Activated CD8-positive, alpha-beta T cell treated with anti-CD3 and anti-CD28 coated beads for 36 hours (primary cell): ENCODE measurements at regions not wholly inside any gene's neighbourhood (a gene's known extent, or its start where the extent isn't known, plus 50 kb on each side); places are given as distances from the start of the nearest gene placed in this dataset.

Experiments used
- ATAC-seq: fragments of 200-7000 bp; cut with Tn5 transposase; one replicate; pipeline ENCODE4 v1.10.0; 2021; ENCODE audit warnings: mild to moderate bottlenecking, moderate library complexity
- CTCF ChIA-PET: fragments of 350-600 bp; sonication (Branson Sonifier 250); formaldehyde crosslinking; loops from one replicate; lab custom pipeline; 2021; ENCODE audit warnings: antibody characterized with exemption; lab: Charles Lee
- POLR2A ChIA-PET: fragments of 350-600 bp; sonication (Branson Sonifier 250); formaldehyde crosslinking; loops from one replicate; lab custom pipeline; 2021; ENCODE audit warnings: antibody characterized with exemption; lab: Charles Lee
- DNase-seq: peaks from one replicate; pipeline ENCODE4 v3.0.0-alpha.2; 2020
- H3K27ac Mint-ChIP-seq: one replicate; pipeline ENCODE4 v1.8.0; 2021; ENCODE audit warnings: mild to moderate bottlenecking, mixed read lengths
- H3K27me3 Mint-ChIP-seq: one replicate; pipeline ENCODE4 v1.8.0; 2021; ENCODE audit warnings: mixed read lengths
- H3K36me3 Mint-ChIP-seq: one replicate; pipeline ENCODE4 v1.8.0; 2021; ENCODE audit warnings: low read depth, mixed read lengths
- H3K4me1 Mint-ChIP-seq: one replicate; pipeline ENCODE4 v1.8.0; 2021; ENCODE audit warnings: low read depth, mixed read lengths
- H3K4me3 Mint-ChIP-seq: one replicate; pipeline ENCODE4 v1.8.0; 2021; ENCODE audit warnings: mild to moderate bottlenecking, moderate library complexity, mixed read lengths
- H3K9me3 Mint-ChIP-seq: one replicate; pipeline ENCODE4 v1.8.0; 2021; ENCODE audit warnings: mixed read lengths
- intact Hi-C: fragments of 100-400 bp; cut with micrococcal nuclease; formaldehyde crosslinking; loops from one replicate; pipeline ENCODE4 v1.10.0; 2022
- TF ChIP-seq, protein P1 (sequence below): fragments of 200-600 bp; IDR thresholded peaks from one replicate; pipeline ENCODE4 v1.8.0; 2022; ENCODE audit warnings: antibody characterized with exemption, mild to moderate bottlenecking

- intact Hi-C loops, result no loop called here
- peaks cover under 1% of the 10 kb centered on the region for H3K9me3 Mint-ChIP-seq
- CTCF ChIA-PET, result no interaction called here
- TF ChIP-seq, protein P1, sequence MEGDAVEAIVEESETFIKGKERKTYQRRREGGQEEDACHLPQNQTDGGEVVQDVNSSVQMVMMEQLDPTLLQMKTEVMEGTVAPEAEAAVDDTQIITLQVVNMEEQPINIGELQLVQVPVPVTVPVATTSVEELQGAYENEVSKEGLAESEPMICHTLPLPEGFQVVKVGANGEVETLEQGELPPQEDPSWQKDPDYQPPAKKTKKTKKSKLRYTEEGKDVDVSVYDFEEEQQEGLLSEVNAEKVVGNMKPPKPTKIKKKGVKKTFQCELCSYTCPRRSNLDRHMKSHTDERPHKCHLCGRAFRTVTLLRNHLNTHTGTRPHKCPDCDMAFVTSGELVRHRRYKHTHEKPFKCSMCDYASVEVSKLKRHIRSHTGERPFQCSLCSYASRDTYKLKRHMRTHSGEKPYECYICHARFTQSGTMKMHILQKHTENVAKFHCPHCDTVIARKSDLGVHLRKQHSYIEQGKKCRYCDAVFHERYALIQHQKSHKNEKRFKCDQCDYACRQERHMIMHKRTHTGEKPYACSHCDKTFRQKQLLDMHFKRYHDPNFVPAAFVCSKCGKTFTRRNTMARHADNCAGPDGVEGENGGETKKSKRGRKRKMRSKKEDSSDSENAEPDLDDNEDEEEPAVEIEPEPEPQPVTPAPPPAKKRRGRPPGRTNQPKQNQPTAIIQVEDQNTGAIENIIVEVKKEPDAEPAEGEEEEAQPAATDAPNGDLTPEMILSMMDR, result no peak
- no peaks in the 10 kb centered on the region for H3K36me3 Mint-ChIP-seq
- no peaks in the 10 kb centered on the region for H3K4me1 Mint-ChIP-seq
- no peaks in the 10 kb centered on the region for H3K27me3 Mint-ChIP-seq
- no peak overlapping the region for H3K27ac Mint-ChIP-seq
- no peak overlapping the region for H3K4me3 Mint-ChIP-seq
- DNase-seq (no peak), ATAC-seq (no peak)
- POLR2A ChIA-PET, result no interaction called here
These were observed 869.8 kb upstream of the AGA start for GRCh38 chr4:178311997-178312396.

GRCh38 chr4:178314287-178314686, 872.0 kb upstream of the AGA start:
- H3K4me1 Mint-ChIP-seq, result no peaks in the 10 kb centered on the region
- no peak overlapping the region for H3K27ac Mint-ChIP-seq
- ChIA-PET POLR2A (no interaction called here), CTCF (no interaction called here)
- intact Hi-C loops, result no loop called here
- TF ChIP-seq, protein P1, result no peak
- H3K9me3 Mint-ChIP-seq, result peaks cover 7% of the 10 kb centered on the region
- H3K36me3 Mint-ChIP-seq, result no peaks in the 10 kb centered on the region
- H3K4me3 Mint-ChIP-seq, result no peak overlapping the region
- ATAC-seq (no peak), DNase-seq (no peak)
- no peaks in the 10 kb centered on the region for H3K27me3 Mint-ChIP-seq

- no peaks in the 10 kb centered on the region for H3K27me3 Mint-ChIP-seq
- H3K36me3 Mint-ChIP-seq, result no peaks in the 10 kb centered on the region
- no peak for DNase-seq
- peaks cover 19% of the 10 kb centered on the region for H3K9me3 Mint-ChIP-seq
- intact Hi-C loops, result no loop called here
- ATAC-seq, result no peak
- H3K4me1 Mint-ChIP-seq, result no peaks in the 10 kb centered on the region
- ChIA-PET POLR2A (no interaction called here), CTCF (no interaction called here)
- no peak overlapping the region for H3K27ac Mint-ChIP-seq
- no peak overlapping the region for H3K4me3 Mint-ChIP-seq
- TF ChIP-seq, protein P1, result no peak
These were observed 874.0 kb upstream of the AGA start for GRCh38 chr4:178316211-178316610.

GRCh38 chr4:178320003-178320402, 877.8 kb upstream of the AGA start:
- H3K36me3 Mint-ChIP-seq, result no peaks in the 10 kb centered on the region
- DNase-seq (no peak), ATAC-seq (no peak)
- H3K27me3 Mint-ChIP-seq, result no peaks in the 10 kb centered on the region
- no peak overlapping the region for H3K27ac Mint-ChIP-seq
- CTCF ChIA-PET, result no interaction called here
- TF ChIP-seq, protein P1, result no peak
- POLR2A ChIA-PET, result no interaction called here
- intact Hi-C loops, result no loop called here
- H3K4me1 Mint-ChIP-seq, result no peaks in the 10 kb centered on the region
- H3K4me3 Mint-ChIP-seq, result no peak overlapping the region
- H3K9me3 Mint-ChIP-seq, result peaks cover 22% of the 10 kb centered on the region

GRCh38 chr4:178322524-178323183, 880.4 kb upstream of the AGA start:
- H3K9me3 Mint-ChIP-seq, result peaks cover 16% of the 10 kb centered on the region
- H3K27ac Mint-ChIP-seq, result no peak overlapping the region
- H3K36me3 Mint-ChIP-seq, result no peaks in the 10 kb centered on the region
- intact Hi-C loops, result no loop called here
- ATAC-seq (no peak), DNase-seq (no peak)
- CTCF ChIA-PET, result interaction anchor here (1.1 kb wide), 1 partner anchor 224 kb away, joined by 3 read pairs; no protein-coding TSS in a partner anchor
- no peak overlapping the region for H3K4me3 Mint-ChIP-seq
- H3K27me3 Mint-ChIP-seq, result no peaks in the 10 kb centered on the region
- no peaks in the 10 kb centered on the region for H3K4me1 Mint-ChIP-seq
- TF ChIP-seq, protein P1, result no peak
- POLR2A ChIA-PET, result no interaction called here
